WERI-Rb-1 (cell line): ENCODE measurements at regions not wholly inside any gene's neighbourhood (a gene's known extent, or its start where the extent isn't known, plus 50 kb on each side); places are given as distances from the start of the nearest gene placed in this dataset.

Source experiments
- DNase-seq: peaks from one replicate; pipeline ENCODE4 v3.0.0-alpha.2; 2020
- H3K27ac ChIP-seq: fragments of 250-450 bp; sonication (Bioruptor Pico); 2 replicates; pipeline ENCODE4 v1.5.1; 2020; ENCODE audit warnings: mild to moderate bottlenecking, moderate library complexity
- H3K27me3 ChIP-seq: fragments of 250-450 bp; sonication (Bioruptor Pico); 2 replicates; pipeline ENCODE4 v1.5.1; 2021; ENCODE audit warnings: mild to moderate bottlenecking, low read depth, moderate library complexity; ENCODE audit not compliant: insufficient read depth, severe bottlenecking
- H3K36me3 ChIP-seq: fragments of 250-450 bp; sonication (Bioruptor Pico); 2 replicates; pipeline ENCODE4 v1.5.1; 2020; ENCODE audit warnings: mild to moderate bottlenecking, moderate library complexity
- H3K4me3 ChIP-seq: 2 replicates; pipeline ENCODE4 v1.5.1; 2011; ENCODE audit warnings: low read depth, mild to moderate bottlenecking, control low read depth, low read length
- H3K9me3 ChIP-seq: fragments of 250-450 bp; sonication (Bioruptor Pico); 2 replicates; pipeline ENCODE4 v1.5.1; 2021; ENCODE audit warnings: mild to moderate bottlenecking, moderate library complexity; ENCODE audit not compliant: severe bottlenecking
- TF ChIP-seq, protein P1 (sequence below): IDR thresholded peaks from 2 replicates; pipeline ENCODE4 v1.5.1; 2011; ENCODE audit warnings: low read depth, mild to moderate bottlenecking, control low read depth, inconsistent platforms, low read length

- Histone ChIP-seq H3K36me3 (no peaks in the 10 kb centered on the region), H3K27ac (no peak overlapping the region), H3K4me3 (no peak overlapping the region), H3K27me3 (no peaks in the 10 kb centered on the region), H3K9me3 (no peaks in the 10 kb centered on the region)
- no peak for DNase-seq
- TF ChIP-seq, protein P1, sequence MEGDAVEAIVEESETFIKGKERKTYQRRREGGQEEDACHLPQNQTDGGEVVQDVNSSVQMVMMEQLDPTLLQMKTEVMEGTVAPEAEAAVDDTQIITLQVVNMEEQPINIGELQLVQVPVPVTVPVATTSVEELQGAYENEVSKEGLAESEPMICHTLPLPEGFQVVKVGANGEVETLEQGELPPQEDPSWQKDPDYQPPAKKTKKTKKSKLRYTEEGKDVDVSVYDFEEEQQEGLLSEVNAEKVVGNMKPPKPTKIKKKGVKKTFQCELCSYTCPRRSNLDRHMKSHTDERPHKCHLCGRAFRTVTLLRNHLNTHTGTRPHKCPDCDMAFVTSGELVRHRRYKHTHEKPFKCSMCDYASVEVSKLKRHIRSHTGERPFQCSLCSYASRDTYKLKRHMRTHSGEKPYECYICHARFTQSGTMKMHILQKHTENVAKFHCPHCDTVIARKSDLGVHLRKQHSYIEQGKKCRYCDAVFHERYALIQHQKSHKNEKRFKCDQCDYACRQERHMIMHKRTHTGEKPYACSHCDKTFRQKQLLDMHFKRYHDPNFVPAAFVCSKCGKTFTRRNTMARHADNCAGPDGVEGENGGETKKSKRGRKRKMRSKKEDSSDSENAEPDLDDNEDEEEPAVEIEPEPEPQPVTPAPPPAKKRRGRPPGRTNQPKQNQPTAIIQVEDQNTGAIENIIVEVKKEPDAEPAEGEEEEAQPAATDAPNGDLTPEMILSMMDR, result no peak
Observed at GRCh38 chr10:2641028-2641427, 426.3 kb upstream of the PFKP start.

- Histone ChIP-seq H3K4me3 (no peak overlapping the region), H3K27ac (no peak overlapping the region), H3K36me3 (no peaks in the 10 kb centered on the region), H3K9me3 (no peaks in the 10 kb centered on the region), H3K27me3 (no peaks in the 10 kb centered on the region)
- DNase-seq, result no peak
- TF ChIP-seq, protein P1, result no peak
Observed at GRCh38 chr10:2633630-2634029, 433.7 kb upstream of the PFKP start.

DNA sequence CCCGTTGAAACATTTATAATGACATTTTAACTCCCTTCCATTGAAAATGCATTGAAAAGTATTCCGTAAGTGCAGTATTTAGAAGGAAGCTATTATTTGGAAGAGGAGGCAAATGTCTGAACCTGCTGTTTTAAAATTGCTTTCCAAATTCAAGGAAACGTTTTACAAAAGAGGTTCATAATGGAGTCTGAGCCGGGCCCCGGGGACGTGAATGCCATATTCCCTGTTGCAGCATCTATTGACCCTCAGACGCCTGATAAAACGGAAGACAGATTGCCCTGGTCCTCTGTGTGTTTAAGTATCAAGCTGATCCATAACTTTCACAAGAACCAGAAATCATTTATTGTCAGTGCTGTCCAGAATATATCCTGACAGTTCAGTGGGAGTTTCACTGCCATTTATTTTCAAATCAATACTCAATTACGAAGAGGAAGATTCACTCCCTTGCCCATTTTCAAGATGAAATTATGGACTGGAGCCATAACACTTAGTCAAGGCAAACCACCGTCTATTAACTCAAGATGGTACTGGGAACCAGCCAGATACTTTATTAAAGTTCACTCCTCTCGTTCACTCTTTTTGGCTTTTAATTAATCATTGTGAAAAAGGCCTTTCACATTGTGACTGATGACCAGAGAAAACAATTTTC lies 435.7 kb upstream of the PFKP start:
- Histone ChIP-seq H3K9me3 (no peaks in the 10 kb centered on the region), H3K27ac (no peak overlapping the region), H3K36me3 (no peaks in the 10 kb centered on the region), H3K4me3 (no peak overlapping the region), H3K27me3 (no peaks in the 10 kb centered on the region)
- DNase-seq, result no peak
- TF ChIP-seq, protein P1, result no peak

DNA sequence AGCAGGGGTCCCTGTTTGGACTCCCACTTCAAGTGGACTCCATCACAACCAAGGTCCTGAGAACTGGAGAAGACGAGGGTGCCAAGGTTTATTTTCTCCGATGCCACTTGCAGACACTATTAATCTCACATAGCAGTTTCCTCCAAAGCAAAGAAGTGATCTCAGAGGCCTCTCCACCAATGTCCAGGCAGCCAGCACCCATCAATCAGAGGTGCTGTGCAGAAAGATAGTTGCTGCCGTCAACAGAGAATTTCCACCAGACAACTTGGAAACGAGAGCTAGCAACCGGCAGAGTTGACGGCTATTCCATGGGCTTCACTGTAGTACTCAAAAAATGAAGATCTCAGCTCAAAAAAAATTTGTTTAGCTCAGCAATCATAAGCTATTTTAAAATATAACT lies 438.6 kb upstream of the PFKP start:
- Histone ChIP-seq H3K9me3 (no peaks in the 10 kb centered on the region), H3K36me3 (no peaks in the 10 kb centered on the region), H3K27me3 (no peaks in the 10 kb centered on the region), H3K4me3 (no peak overlapping the region), H3K27ac (no peak overlapping the region)
- DNase-seq, result no peak
- TF ChIP-seq, protein P1, result no peak

GRCh38 chr10:2627969-2628368 lies 439.4 kb upstream of the PFKP start:
- Histone ChIP-seq H3K27me3 (no peaks in the 10 kb centered on the region), H3K36me3 (no peaks in the 10 kb centered on the region), H3K27ac (no peak overlapping the region), H3K4me3 (no peak overlapping the region), H3K9me3 (no peaks in the 10 kb centered on the region)
- no peak for DNase-seq
- TF ChIP-seq, protein P1, result no peak

DNA sequence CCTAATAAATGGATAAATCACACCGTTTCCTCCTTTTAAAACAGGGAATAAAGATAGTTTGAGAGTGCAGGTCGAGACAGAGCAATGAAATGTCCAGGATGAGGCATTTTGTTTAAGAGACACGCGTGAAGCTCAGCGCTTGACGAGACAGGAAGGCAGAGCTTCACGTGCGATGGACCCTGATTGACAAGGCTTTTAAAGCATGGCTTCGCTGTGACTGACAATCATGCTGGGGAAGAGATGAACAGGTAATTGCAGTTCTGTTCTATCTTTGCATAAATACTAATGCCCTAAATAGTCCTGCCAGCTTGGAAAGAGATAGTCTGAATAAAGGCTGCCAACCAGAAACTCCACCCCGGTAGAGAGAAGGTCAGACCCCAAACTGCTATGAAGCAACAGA lies 442.3 kb upstream of the PFKP start:
- H3K36me3 ChIP-seq, result no peaks in the 10 kb centered on the region
- no peaks in the 10 kb centered on the region for H3K9me3 ChIP-seq
- H3K4me3 ChIP-seq, result no peak overlapping the region
- H3K27me3 ChIP-seq, result no peaks in the 10 kb centered on the region
- no peak for DNase-seq
- TF ChIP-seq, protein P1, result no peak
- H3K27ac ChIP-seq, result no peak overlapping the region
